NCI-H510A treated with DMSO at 0.1 percent for 48 hours (cell line): ENCODE measurements at regions not wholly inside any gene's neighbourhood (a gene's known extent, or its start where the extent isn't known, plus 50 kb on each side); places are given as distances from the start of the nearest gene placed in this dataset.

Experiments used
- DNase-seq: peaks from one replicate; lab custom pipeline; 2025; lab: John Stamatoyannopoulos, UW

GRCh38 chr1:42034426-42034825, 115.7 kb upstream of the HIVEP3 start:
- no peak for DNase-seq

- DNase-seq: no peak
Observed at GRCh38 chr1:42033629-42034028, 114.9 kb upstream of the HIVEP3 start.

DNA sequence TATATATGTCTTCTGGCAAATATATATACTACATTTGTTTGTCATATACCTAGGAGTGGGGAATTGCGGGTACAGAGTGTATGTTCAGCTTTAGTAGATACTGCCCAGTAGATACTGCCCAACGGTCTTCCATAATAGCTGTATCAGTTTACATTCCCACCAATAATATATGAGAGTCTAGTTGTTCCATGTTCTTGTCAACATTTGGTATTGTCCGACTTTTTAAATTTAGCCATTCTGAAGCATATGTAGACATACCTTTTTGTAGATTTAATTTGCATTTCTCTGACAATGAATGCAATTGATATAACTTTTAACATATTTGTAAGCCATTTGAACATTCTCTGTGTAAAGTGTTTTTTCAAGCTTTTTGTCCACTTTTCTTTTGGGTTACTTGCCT, 99.0 kb upstream of the HIVEP3 start:
- no peak for DNase-seq

DNA sequence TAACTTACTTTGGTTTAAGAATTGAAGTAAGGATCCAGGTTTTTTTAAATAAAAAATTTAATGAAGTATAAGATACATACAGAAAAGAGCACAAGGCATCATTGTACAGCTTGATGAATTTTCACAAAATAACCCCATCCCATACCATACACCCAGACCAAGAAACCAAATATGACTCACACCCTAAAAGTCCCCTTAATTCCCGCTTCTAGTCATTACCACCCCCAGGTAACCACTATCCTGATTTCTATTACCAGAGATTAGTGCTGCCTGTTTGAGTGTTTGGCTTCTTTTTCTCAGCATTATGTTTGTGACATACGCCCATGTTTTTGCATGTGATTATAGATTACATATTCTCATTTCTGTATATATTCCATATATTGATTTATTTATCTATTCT, 98.5 kb upstream of the HIVEP3 start:
- DNase-seq: no peak

- DNase-seq: no peak
Observed at GRCh38 chr1:42014823-42015222, 96.1 kb upstream of the HIVEP3 start.

DNA sequence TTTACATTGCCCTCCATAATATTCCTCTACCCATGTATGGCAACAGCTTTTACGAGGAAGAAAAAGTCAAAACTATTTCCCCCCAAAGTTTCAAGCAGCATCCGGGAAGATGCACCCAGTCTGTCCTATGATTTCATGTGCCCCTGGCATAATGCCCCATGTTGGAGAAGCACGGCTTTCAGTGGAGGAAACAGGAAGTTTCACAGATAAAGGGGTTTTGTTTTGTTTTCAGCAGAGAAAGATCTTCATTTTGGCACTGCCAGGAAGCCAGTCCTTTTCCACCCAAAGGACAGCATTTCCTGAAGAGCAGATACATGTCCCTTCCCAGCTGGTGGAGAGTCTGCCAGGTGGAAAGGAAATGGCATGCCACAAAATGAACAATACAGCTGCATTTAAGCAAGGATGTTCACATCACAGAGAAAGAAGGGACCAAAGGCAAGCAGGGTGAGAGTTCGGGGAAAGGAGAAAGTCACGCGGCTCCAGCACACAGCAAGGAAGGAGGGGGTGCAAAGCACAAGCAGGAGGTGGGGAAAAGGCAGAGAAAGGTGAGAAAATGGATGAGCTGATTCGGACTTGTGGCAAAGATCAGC, 95.3 kb upstream of the HIVEP3 start:
- no peak for DNase-seq

DNA sequence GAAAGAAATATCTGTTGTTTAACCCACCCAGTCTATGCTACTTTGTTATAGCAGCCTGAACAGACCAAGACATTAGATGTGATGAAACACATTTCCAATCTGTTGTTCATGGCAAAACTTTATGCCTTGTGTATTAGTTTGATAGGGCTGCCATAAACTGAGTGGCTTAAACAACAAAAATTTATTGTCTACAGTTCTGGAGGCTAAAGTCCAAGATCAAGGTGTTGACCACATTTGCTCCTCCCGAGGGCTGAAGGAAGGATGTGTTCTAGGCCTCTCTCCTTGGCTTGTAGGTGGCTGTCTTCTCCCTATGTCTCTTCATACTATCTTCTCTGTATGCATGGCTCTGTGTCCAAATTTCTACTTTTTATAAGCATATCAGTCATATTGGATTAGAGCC, 94.1 kb upstream of the HIVEP3 start:
- no peak for DNase-seq

DNA sequence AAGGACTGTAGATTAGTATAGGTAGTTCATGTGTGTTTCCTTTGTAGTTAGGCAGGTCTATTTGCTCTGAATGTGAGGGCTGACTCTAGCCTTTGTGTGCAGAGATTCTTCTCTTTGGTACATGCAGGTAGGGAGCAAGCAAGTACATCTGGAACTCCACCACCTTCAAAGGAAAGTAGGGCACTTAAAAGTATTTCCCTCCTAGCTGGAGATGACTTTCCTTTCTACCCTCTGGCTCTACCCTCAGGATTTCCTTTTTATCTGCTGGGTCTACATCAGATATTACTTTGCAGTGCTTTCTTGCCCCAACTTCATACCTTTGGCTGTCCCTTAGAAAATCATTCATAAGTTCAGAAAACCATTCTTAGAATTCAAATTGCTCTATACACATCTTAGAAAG, 91.7 kb upstream of the HIVEP3 start:
- DNase-seq: no peak

- DNase-seq: no peak
Observed at GRCh38 chr1:42008264-42008663, 89.5 kb upstream of the HIVEP3 start.

DNA sequence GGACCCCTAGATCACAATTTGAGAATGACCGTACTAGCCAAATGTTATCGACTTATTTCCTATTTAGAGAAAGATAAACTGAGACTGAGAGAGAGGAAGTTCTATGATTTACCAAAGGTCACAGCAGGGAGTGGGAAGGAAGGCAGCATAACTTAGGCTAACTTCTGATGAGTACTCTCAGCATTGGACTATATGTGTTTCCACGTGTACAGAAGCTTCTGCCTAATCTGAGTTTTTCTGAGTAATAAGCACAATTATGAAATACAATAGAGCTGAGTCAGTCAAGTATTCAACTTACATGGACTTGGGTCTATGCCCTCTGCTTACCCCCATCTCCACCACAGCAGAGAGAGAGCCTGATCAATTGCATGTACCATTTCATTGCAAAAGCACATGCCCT, 88.1 kb upstream of the HIVEP3 start:
- no peak for DNase-seq

DNA sequence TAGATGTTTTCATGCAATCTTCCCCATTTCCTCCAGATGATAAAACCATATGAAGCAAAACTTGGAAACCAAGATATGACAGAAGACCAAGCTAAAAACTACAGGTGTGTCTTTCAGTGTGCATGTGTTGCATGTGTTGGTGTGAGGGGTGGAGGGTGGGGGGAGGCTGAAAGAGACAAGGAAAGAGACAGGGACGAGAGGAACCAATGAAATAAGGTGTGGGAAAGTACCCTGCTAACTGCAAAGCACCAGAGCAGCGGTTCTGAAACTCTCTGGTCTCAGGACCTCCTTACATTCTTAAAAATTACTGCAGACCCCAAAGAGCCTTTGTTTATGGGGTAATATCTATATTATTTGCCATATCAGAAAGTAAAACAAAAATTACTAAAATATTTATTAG, 87.4 kb upstream of the HIVEP3 start:
- DNase-seq: no peak

DNA sequence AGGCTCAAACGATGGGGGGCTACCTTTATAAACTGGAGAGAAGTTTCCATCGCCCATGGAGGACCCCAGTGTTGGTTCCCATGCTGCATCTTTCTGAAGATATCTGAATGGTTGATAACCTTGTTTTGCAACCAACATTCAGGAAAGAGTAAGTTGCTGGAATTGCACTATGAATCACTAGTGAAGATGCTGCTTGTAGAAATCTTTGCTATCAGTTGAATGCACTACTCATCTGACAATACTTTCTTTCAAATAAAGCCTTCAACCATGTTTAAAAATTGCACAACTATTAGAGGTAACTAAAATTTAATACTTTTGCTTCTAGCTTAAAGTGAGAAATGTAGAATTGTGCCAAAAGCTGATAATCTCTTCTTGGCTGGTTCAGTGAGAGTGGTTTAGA, 86.8 kb upstream of the HIVEP3 start:
- no peak for DNase-seq

- no peak for DNase-seq
Observed at GRCh38 chr1:42004860-42005259, 86.1 kb upstream of the HIVEP3 start.

DNA sequence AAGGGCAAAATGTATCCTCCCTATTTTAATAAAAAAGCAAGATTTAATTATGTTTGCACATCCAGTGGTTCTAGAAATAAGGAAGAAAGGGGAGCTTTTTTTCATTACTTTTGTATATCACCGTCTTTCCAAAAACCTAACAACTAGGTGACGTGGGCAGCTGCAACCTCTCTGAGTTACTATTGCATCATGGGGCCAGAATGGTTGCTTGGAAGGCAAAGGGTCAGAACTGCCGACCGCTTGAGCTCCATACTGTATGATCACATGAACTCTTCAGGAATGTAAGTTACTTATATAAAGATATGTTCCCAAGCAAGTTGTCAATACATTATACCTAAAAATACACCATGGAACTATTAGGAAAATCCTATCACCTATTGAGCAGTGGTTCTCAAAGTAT, 85.6 kb upstream of the HIVEP3 start:
- DNase-seq: no peak

DNA sequence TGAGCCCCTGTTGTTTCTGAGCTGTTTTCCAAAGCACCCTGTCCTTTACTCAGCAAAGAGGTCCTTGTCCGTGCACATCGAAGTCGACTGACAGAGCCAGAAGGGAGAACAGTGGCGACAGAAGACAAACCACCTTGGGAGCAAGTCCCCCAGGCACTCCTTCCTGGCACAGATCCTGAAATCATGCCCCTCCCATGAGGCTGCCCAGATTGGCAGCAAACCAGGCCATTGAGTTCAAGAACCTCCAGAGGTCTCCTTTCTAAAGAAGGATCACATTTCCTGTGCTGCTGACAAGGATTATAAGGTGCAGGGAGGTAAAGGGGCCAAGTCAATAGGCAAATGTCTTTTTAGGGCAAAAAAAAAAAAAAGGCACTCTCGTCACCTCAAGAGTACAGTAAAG, 84.7 kb upstream of the HIVEP3 start:
- peak; percentile 58 for DNase-seq

DNA sequence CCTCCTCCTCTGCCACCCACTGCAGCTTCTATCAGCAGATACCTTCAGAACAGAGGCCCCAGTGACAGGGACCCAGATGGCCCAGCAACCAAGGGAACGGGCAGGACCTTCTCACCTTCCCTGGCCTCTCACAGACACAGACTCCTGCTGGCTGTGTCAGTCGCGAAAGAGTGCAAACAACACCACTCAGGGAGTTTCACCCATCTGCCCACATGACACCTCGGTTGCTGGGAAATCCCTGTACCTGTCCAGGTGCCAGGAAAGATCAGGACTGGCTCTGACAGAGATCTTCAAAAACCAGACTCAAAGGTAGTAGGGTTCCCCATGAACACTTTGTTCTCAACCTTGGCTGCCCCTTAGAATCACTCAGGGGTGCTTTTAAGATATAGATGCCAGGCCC, 83.5 kb upstream of the HIVEP3 start:
- peak; percentile 79 for DNase-seq

- DNase-seq: no peak
Observed at GRCh38 chr1:42000766-42001165, 82.0 kb upstream of the HIVEP3 start.

GRCh38 chr1:41999884-42000283, 81.2 kb upstream of the HIVEP3 start:
- DNase-seq: no peak

- DNase-seq: no peak
Observed at GRCh38 chr1:41998250-41998649, 79.5 kb upstream of the HIVEP3 start.

GRCh38 chr1:41997153-41997552, 78.4 kb upstream of the HIVEP3 start:
- no peak for DNase-seq

DNA sequence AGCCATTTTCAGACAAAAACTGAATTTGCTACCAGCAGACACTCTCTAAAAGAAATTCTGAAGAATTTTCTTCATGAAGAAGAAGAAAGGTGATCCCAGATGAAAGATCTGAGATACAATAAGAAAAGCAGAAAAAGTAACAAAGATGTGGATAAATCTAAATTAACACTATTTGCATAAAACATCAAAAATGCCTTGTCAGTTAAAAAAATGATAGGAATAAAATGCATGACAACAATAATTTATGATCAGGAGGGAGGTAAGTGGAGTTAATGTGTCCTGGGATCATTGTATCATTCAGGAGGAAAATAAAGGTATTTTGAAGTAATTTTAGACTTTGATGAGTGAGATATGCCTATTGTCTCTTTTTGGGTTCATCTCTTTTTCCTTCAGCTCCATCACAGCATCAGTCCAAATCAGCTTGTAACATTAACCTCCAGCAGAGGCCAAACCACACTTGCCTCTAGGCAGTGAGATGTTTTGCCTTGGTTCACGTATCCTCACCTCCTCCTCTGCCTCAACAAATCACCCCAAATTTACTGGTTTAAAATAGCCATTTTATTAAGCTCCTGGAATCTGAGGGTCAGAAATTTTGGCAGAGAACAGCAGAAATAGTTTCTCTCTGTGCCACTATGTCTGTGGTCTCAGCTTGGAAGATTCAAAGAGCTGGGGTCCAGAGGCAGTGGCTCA, 76.9 kb upstream of the HIVEP3 start:
- DNase-seq: no peak

DNA sequence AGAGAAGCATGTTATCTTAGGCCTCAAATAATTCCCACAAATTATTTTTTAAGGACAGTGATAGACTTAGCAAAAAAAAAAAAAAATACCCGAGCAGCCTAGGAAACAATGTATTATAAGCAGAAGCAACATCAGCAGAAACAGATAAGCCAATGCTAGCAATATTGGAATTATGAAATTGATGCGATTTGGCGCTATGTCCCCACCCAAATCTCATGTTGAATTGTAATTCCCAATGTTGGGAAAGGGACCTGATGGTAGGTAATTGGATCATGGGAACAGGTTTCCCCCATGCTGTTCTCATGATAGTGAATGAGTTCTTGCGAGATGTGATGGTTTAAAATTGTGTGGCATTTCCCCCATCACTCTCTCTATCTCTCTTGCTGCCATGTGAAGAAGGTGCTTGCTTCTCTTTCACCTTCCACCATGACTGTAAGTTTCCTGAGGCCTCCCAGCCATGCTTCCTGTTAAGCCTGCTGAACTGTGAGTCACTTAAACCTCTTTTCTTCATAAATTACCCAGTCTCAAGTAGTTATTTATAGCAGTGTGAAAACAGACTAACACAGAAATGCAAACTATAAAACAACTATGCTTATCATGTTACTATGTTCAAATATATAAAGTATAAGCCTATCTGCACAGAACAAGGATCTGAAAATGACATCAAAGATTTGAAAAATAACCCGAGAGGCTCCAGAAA, 75.6 kb upstream of the HIVEP3 start:
- DNase-seq: no peak

GRCh38 chr1:41983451-41983850, 64.7 kb upstream of the HIVEP3 start:
- DNase-seq: no peak

DNA sequence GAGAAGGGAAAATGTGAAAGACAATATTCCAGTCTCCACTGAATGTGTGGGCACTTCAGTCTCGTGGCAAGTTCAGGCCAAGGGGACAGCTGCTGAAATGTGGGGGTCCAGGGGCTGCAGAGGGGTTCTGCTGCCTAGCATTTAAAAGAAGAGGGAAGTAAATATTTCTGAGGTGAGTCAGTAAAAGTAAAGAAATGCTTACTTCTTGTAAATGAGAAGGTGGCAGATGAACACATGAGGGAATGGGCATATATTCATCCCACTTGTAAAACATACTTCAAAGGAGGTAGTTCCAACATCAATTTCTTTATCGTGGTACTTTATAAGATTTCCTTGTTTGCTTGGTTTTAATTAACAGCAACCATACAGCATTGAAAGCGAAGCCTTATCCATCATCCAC, 63.1 kb upstream of the HIVEP3 start:
- no peak for DNase-seq
